ENCODE measurements at regions not wholly inside any gene's neighbourhood (a gene's known extent, or its start where the extent isn't known, plus 50 kb on each side); places are given as distances from the start of the nearest gene placed in this dataset.
"Not testable (repeated sequence)": the region's sequence is repeated elsewhere in the genome, so short reads cannot be mapped to it uniquely, and the experiment has no call there.

GRCh38 chr4:129292194-129292593, 196.2 kb downstream of the C4orf33 start:
- not testable (repeated sequence) for H4K8ac ChIP-seq (ENCODE audit: low read depth, low read length); H2AFZ ChIP-seq (ENCODE audit: insufficient read depth, low read length, poor library complexity); H3K36me3 ChIP-seq (ENCODE audit: control insufficient read depth in 1 of 2, insufficient read depth in 2 of 2, low read length in 2 of 2); H3K27ac ChIP-seq (ENCODE audit: low read depth, low read length); H3K79me2 ChIP-seq (ENCODE audit: control insufficient read depth, insufficient read depth, low read length, poor library complexity); H2AK5ac ChIP-seq (ENCODE audit: low read length); H3K9me3 ChIP-seq (ENCODE audit: insufficient read depth, low read depth, low read length); H4K91ac ChIP-seq (ENCODE audit: low read depth, low read length); H3K79me1 ChIP-seq (ENCODE audit: low read length); H3K27me3 ChIP-seq (ENCODE audit: insufficient read depth, low read length); H2BK12ac ChIP-seq (ENCODE audit: low read length); H3K23ac ChIP-seq (ENCODE audit: low read length); H3K14ac ChIP-seq (ENCODE audit: low read length); H3K4me2 ChIP-seq (ENCODE audit: low read length); H3K18ac ChIP-seq (ENCODE audit: low read length); H3K4me3 ChIP-seq (ENCODE audit: low read depth, low read length); H2BK5ac ChIP-seq (ENCODE audit: low read depth, low read length, poor library complexity); H3K4ac ChIP-seq (ENCODE audit: low read depth, low read length); H3K9ac ChIP-seq (ENCODE audit: low read length); H4K12ac ChIP-seq (ENCODE audit: low read depth, low read length); H3K4me1 ChIP-seq (ENCODE audit: control insufficient read depth in 1 of 2, insufficient read depth in 2 of 2, low read length in 2 of 2); H2BK120ac ChIP-seq (ENCODE audit: insufficient read depth, low read length, poor library complexity); DNase-seq
- WGBS (ENCODE audit: extremely low coverage, insufficient coverage, insufficient read length): no CpG with 5 or more reads among the region's 4 CpGs

- Histone ChIP-seq H2BK5ac (ENCODE audit: low read depth, low read length, poor library complexity) (no peak overlapping the region), H2BK120ac (ENCODE audit: insufficient read depth, low read length, poor library complexity) (no peak overlapping the region), H3K14ac (ENCODE audit: low read length) (no peak overlapping the region), H3K9me3 (ENCODE audit: insufficient read depth, low read depth, low read length) (no peaks in the 10 kb centered on the region), H2AFZ (ENCODE audit: insufficient read depth, low read length, poor library complexity) (no peak overlapping the region), H3K9ac (ENCODE audit: low read length) (no peak overlapping the region), H3K18ac (ENCODE audit: low read length) (no peak overlapping the region), H4K8ac (ENCODE audit: low read depth, low read length) (no peak overlapping the region), H3K4me2 (ENCODE audit: low read length) (no peak overlapping the region), H3K27ac (ENCODE audit: low read depth, low read length) (no peak overlapping the region), H3K79me1 (ENCODE audit: low read length) (no peaks in the 10 kb centered on the region), H3K4me1 (ENCODE audit: control insufficient read depth in 1 of 2, insufficient read depth in 2 of 2, low read length in 2 of 2) (no peaks in the 10 kb centered on the region), H4K91ac (ENCODE audit: low read depth, low read length) (no peak overlapping the region), H3K4ac (ENCODE audit: low read depth, low read length) (no peak overlapping the region), H3K4me3 (ENCODE audit: low read depth, low read length) (no peak overlapping the region), H4K12ac (ENCODE audit: low read depth, low read length) (no peak overlapping the region), H2AK5ac (ENCODE audit: low read length) (no peak overlapping the region), H3K23ac (ENCODE audit: low read length) (no peak overlapping the region), H3K79me2 (ENCODE audit: control insufficient read depth, insufficient read depth, low read length, poor library complexity) (no peaks in the 10 kb centered on the region), H3K36me3 (ENCODE audit: control insufficient read depth in 1 of 2, insufficient read depth in 2 of 2, low read length in 2 of 2) (no peaks in the 10 kb centered on the region), H3K27me3 (ENCODE audit: insufficient read depth, low read length) (no peaks in the 10 kb centered on the region), H2BK12ac (ENCODE audit: low read length) (no peak overlapping the region)
- no CpG with 5 or more reads among the region's 2 CpGs for WGBS (ENCODE audit: extremely low coverage, insufficient coverage, insufficient read length)
- DNase-seq: no peak
Observed at GRCh38 chr4:129314781-129315180, 218.8 kb downstream of the C4orf33 start.

DNA sequence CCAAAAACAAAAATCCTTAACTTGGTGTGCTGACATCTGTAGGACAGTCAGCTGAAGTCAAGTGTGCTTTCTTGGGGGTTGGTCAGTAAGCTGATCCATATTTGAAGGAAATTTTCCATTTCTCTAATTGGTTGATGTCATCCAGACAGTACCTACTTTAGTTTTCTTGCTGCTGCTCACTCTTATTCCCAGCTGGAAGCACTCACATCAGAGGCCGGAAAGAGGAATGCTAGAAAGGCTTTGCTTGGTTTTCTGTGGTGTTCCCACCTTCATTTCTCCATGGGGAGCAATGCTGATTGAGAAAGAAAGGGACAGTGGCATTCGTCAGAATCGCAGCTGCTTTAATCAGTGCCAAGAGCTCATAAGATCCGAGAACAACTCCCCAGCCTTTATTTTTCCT, 227.0 kb downstream of the C4orf33 start:
- no peaks in the 10 kb centered on the region for H3K4me1 ChIP-seq (ENCODE audit: control insufficient read depth in 1 of 2, insufficient read depth in 2 of 2, low read length in 2 of 2)
- no peak overlapping the region for H3K27ac ChIP-seq (ENCODE audit: low read depth, low read length)
- no peak overlapping the region for H2BK5ac ChIP-seq (ENCODE audit: low read depth, low read length, poor library complexity)
- H2AFZ ChIP-seq (ENCODE audit: insufficient read depth, low read length, poor library complexity): no peak overlapping the region
- H3K14ac ChIP-seq (ENCODE audit: low read length): no peak overlapping the region
- H4K12ac ChIP-seq (ENCODE audit: low read depth, low read length): no peak overlapping the region
- no peak for DNase-seq
- H3K9me3 ChIP-seq (ENCODE audit: insufficient read depth, low read depth, low read length): peaks cover 2% of the 10 kb centered on the region
- no peak overlapping the region for H2AK5ac ChIP-seq (ENCODE audit: low read length)
- no CpG with 5 or more reads among the region's 4 CpGs for WGBS (ENCODE audit: extremely low coverage, insufficient coverage, insufficient read length)
- no peak overlapping the region for H2BK12ac ChIP-seq (ENCODE audit: low read length)
- H3K79me1 ChIP-seq (ENCODE audit: low read length): no peaks in the 10 kb centered on the region
- no peaks in the 10 kb centered on the region for H3K36me3 ChIP-seq (ENCODE audit: control insufficient read depth in 1 of 2, insufficient read depth in 2 of 2, low read length in 2 of 2)
- no peak overlapping the region for H3K4me2 ChIP-seq (ENCODE audit: low read length)
- H3K79me2 ChIP-seq (ENCODE audit: control insufficient read depth, insufficient read depth, low read length, poor library complexity): no peaks in the 10 kb centered on the region
- H3K27me3 ChIP-seq (ENCODE audit: insufficient read depth, low read length): no peaks in the 10 kb centered on the region
- no peak overlapping the region for H3K18ac ChIP-seq (ENCODE audit: low read length)
- H4K8ac ChIP-seq (ENCODE audit: low read depth, low read length): no peak overlapping the region
- H3K4me3 ChIP-seq (ENCODE audit: low read depth, low read length): no peak overlapping the region
- H3K23ac ChIP-seq (ENCODE audit: low read length): no peak overlapping the region
- H3K4ac ChIP-seq (ENCODE audit: low read depth, low read length): no peak overlapping the region
- H2BK120ac ChIP-seq (ENCODE audit: insufficient read depth, low read length, poor library complexity): no peak overlapping the region
- no peak overlapping the region for H3K9ac ChIP-seq (ENCODE audit: low read length)
- H4K91ac ChIP-seq (ENCODE audit: low read depth, low read length): no peak overlapping the region

- Histone ChIP-seq H2BK12ac (ENCODE audit: low read length) (no peak overlapping the region), H3K79me2 (ENCODE audit: control insufficient read depth, insufficient read depth, low read length, poor library complexity) (no peaks in the 10 kb centered on the region), H3K9me3 (ENCODE audit: insufficient read depth, low read depth, low read length) (peaks cover 2% of the 10 kb centered on the region), H2AK5ac (ENCODE audit: low read length) (no peak overlapping the region), H3K4me1 (ENCODE audit: control insufficient read depth in 1 of 2, insufficient read depth in 2 of 2, low read length in 2 of 2) (no peaks in the 10 kb centered on the region), H2AFZ (ENCODE audit: insufficient read depth, low read length, poor library complexity) (no peak overlapping the region), H3K4me2 (ENCODE audit: low read length) (no peak overlapping the region), H3K18ac (ENCODE audit: low read length) (no peak overlapping the region), H3K9ac (ENCODE audit: low read length) (no peak overlapping the region), H3K4ac (ENCODE audit: low read depth, low read length) (no peak overlapping the region), H2BK5ac (ENCODE audit: low read depth, low read length, poor library complexity) (no peak overlapping the region), H3K79me1 (ENCODE audit: low read length) (no peaks in the 10 kb centered on the region), H3K27me3 (ENCODE audit: insufficient read depth, low read length) (no peaks in the 10 kb centered on the region), H3K23ac (ENCODE audit: low read length) (no peak overlapping the region), H4K12ac (ENCODE audit: low read depth, low read length) (no peak overlapping the region), H4K91ac (ENCODE audit: low read depth, low read length) (no peak overlapping the region), H3K4me3 (ENCODE audit: low read depth, low read length) (no peak overlapping the region), H3K27ac (ENCODE audit: low read depth, low read length) (no peak overlapping the region), H4K8ac (ENCODE audit: low read depth, low read length) (no peak overlapping the region), H3K36me3 (ENCODE audit: control insufficient read depth in 1 of 2, insufficient read depth in 2 of 2, low read length in 2 of 2) (no peaks in the 10 kb centered on the region), H2BK120ac (ENCODE audit: insufficient read depth, low read length, poor library complexity) (no peak overlapping the region), H3K14ac (ENCODE audit: low read length) (no peak overlapping the region)
- no peak for DNase-seq
- no CpG with 5 or more reads among the region's 4 CpGs for WGBS (ENCODE audit: extremely low coverage, insufficient coverage, insufficient read length)
Observed at GRCh38 chr4:129323658-129324057, 227.7 kb downstream of the C4orf33 start.
